ENCODE measurements at regions not wholly inside any gene's neighbourhood (a gene's known extent, or its start where the extent isn't known, plus 50 kb on each side); places are given as distances from the start of the nearest gene placed in this dataset.

DNA sequence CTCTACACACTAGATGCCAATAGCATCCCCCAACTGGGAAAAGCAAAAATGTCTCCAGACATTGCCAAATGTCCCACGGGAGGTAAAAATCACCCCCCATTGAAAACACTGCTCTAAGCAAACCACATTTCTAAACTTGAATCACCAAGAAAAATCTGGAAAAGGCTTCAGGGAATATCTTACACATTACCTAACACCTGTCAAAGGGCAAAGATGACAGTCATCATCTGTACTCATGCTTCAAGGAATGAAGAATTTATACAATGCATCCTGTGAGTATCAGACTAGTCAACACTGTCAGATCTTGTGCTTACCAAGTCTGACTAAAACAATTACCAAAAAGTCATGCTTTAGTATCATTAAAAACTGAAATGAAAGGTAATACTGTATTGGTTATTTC is 161.6 kb upstream of the SOX5 start:
- intact Hi-C loops (cut with micrococcal nuclease): no loop called here

DNA sequence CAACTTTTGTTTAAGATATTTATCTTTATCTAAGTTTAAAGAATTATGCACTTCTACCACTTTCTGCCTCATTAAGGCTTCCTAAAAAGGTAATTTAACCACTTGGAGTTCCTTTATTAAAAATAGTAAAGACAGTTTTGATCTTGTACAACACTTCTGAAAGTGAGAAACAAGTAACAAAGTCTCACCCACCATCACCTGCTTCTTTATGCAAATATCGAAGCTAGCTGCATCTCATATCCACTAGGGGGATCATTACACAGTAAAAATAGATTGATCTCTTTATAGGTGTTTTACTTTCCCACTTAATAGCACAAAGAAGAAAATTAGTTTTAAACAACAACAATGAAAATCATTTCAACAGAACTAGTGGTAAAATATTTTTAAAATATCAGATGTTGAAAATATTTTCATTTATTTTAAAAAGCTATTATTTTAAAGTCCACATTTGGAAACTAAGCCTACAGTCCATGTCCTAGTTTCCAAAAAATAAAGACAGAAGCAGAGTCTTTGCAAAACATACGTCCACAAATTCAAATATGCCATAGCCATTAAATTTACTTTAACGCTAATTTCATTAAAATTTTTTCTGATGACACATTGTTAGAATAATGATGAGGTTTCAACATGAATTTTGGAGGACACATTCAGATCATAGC is 160.0 kb upstream of the SOX5 start:
- intact Hi-C loops (cut with micrococcal nuclease): loop anchor here (1.0 kb wide), 1 partner anchor 669 kb away; no protein-coding TSS in a partner anchor

DNA sequence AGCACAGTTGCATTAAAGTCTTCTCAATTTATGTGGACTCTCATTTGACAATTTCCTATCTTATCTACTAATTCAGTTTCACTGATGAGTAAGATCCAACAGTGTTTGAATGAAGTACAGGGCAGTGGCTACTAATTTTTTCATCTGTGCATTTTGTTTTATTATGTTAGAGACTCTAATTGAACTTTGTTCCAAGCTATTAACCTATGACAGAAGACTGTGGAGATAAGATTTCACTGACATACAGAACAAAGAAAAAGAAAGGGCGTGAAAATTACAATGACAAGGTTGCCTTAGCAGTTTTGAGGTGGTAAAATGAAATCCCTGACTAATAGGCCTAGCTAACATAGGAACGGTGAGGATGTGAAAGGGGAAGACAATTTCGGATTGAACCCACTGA is 153.2 kb upstream of the SOX5 start:
- intact Hi-C loops (cut with micrococcal nuclease): no loop called here

DNA sequence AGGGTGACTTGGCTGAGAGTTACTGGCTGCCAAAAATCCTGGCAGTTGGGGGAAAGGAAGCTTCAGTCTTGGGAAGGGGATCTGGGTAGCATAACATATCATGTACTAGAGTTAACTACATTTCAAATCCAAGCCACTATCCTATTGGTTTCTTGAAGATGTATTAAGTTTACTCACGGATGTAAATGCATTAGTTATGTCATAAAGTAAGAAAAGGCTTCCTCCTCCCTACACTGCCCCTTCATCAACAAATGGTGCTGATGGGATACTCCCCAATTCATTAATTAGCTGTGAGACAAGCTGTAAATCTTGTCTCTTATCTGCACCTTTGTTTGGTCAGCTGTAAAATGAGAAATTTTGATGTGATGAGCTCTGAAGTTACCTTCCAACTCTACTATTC is 150.1 kb upstream of the SOX5 start:
- intact Hi-C loops (cut with micrococcal nuclease): no loop called here

DNA sequence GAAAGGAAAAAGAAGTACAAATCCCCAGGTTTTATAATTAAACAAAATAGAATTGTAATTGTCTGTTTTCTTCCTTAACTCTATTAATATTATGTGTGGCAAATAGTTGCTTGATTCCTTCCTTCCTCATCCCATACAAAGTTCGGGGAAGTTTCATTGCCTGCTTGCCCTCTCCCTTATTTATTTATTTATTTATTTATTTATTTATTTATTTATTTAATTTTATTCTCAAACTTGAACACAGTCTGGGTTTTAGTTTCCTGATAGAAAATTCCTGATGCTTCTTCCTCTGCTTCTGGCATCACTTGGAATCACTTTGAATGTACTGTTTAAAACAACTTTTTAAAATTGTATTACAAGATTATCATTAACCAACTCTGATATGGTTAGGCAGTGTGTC is 145.8 kb upstream of the SOX5 start:
- intact Hi-C loops (cut with micrococcal nuclease): no loop called here

DNA sequence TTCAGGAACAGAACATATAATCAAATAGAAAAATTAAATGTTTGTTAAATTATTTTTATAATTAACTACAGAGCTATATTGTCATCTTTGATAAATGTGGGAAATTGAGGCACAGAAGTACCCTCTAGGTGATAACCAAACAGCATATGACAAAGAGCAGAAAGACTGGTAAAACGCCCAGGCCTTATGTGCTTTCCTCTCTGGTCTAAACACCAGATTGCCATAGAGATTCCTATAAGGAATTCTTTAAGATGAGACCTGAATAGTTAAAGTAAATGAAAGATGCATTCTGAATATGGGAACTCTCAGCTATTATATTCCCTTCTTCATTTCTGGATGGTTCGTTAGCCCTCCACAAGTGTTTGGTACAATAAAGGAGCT is 140.0 kb upstream of the SOX5 start:
- intact Hi-C loops (cut with micrococcal nuclease): no loop called here

DNA sequence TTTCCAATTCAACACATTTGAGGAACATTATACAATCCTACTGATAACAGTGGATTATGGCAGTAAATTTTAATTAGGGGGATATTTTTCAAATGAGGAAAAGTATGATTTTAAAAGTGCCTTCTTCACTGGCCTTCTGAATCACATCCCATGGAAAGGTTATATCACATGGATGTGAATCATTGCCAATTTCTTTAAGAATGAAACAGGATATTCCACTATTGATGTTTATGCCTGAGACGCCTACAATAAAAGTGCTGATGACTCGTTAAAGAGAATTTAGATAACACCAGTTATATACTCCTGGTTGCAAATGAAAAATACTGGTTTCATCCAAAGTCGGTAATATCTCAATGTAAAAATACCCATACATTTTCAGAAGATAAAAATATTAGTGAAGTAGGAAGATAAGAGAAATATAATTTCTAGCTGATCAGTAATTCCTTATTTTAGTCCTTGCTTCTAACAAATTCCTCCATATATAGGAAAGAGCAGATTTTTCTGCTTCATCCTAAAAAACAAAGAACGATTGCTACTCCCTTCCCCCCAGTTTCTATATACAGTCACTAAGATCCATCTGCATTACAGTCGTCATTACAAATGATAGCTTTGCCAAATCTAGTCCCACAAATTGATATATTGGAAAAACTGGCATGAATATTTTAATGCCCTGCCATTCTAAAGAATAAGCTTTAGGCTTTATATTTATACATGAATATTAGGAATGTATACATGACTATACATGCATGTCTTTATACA is 139.5 kb upstream of the SOX5 start:
- intact Hi-C loops (cut with micrococcal nuclease): no loop called here

DNA sequence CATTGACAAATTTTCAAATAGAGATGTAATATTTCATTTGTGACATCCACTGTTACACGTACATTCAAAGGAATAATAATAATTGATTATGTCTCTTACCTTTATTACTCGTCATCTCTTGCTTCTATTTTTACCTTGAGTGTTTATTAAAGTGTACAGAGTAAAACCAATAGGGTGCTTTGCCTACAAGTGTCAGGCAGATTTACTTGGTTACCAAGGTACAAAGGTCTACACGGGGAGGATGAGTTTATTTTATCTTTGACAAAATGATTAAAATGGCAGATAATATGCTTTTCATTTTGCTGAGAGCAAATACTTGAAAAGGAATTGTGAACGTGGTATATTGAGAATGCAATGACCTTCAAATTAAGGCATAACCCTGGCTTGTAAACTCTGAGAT is 137.8 kb upstream of the SOX5 start:
- intact Hi-C loops (cut with micrococcal nuclease): no loop called here

DNA sequence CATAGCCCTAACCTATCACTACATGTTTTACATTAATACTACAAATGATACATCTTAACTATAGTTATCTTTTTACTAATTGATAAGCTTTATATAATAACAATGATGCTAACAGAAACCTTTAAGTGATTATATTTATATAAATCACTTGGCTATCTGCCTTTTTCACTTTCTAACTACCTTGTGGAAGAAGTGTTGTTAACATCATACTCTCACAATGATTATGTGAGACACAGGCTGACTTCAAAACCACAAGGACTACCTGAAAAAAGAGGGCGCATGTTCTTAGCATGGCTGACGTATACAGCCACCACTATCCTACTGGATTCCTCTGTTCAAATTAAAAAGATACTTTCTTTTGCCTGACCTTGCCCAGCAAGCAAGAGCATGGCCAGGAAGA is 135.3 kb upstream of the SOX5 start:
- intact Hi-C loops (cut with micrococcal nuclease): no loop called here

DNA sequence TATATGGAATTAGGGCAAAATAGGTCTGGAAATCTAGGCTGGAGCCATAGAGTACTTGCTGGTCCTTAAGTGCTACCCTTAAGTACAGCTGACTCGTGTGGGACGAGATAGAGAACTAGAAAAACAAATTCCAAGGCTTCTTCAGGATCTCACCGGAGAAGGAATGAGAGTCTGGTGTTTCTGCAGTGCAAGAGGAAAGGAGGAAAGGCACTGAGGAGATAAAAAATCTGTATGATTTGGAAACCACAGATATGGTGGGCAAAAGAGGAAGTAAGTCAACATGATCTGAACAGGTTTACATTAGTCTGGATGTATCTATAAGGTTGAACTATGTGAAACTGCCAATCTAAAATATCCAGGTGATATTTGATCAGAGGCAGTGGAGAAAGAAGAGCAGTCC is 134.4 kb upstream of the SOX5 start:
- intact Hi-C loops (cut with micrococcal nuclease): no loop called here

DNA sequence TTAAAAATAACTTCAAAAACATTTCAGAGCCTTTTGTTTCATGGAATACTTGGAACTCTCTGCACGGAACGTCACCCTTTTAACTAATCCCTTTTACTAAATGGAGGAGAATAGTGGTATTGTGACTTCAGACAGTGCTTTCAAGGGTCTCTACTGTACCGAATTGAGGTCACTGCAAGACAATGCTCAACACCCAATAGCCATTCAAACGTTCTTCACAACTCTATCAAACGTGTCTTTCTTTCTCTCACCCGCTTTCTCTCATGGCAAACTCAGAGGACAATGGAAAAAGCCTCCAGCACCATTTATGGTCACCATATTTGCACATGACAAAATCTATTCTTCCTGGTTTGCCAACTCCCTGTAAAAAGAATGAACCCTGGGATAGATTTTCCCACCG is 132.1 kb upstream of the SOX5 start:
- intact Hi-C loops (cut with micrococcal nuclease): no loop called here

DNA sequence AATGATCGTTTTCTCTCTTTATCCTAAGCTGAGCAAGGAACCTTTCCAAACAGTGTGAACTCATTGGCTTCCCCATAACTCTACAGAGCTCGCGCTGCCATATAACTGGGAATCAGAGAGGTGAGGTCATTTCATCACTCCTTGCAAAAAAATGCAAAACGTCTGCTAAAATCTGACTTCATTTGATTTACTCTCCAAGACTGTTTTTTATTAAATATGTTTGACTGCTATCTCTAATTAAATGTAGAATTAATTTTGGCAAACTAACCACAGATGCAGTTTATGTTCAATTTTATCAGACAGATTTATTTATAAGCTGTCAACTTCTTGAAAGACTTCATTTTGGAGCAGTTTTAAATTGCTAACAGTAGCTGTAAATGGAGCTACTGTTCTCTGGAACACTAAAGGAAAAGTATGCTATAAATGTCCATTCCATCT is 131.6 kb upstream of the SOX5 start:
- intact Hi-C loops (cut with micrococcal nuclease): no loop called here

DNA sequence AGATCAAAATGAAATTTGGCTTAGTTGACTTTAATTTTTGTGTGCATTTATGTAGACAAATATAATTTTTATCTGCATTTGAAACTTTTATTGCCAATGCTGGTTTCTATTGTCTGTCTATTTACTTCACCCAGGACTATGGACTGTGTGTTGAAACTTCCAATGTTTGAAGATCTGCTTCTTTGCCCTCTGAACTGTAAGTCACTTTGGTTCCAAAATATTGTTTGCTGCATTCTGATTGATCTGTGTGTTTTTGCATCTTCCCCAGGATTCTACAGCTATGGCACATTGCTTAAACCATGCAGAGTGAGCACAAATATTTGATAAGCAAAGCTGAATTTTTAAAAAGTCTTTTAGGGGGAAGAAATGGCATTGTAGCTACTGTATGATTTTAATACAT is 131.0 kb upstream of the SOX5 start:
- intact Hi-C loops (cut with micrococcal nuclease): no loop called here

DNA sequence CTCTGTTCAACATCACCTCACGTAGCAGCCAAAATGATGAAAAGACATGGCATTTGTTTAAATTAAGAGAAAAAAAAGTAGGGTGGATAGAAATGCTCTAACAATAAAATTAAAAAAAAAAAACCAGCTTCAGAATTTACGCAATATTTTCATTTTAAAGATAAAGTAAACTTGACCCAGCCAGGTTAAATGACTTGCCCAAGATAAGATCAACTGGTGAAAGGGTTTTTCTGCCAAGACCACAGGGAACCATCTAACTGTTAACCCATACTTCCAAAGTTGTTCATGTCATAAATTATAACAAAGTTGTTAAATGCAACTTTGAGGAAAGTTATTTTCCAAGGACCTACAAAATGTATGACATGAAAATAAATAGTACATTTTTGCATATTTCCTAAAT is 129.6 kb upstream of the SOX5 start:
- intact Hi-C loops (cut with micrococcal nuclease): no loop called here

DNA sequence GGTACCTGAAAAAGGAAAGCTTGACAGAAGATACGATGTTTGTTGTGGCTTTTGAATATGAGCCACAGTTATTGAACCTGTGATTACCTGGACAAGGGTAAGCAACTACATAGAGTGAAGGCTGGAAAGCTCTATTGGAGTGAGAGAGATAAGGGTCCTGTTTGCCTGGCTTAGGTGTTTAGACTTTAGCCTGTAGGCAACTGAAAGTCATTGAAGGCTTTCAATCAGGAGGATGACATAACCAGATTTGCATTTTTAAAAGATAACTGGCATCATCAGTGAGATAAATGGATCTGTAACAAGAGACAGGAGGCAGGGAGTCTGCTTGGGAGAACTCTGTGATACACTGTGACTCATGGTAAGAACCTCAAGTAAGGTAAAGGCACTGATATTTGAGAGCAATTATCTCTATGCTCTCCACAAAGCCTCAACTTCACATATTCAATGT is 128.9 kb upstream of the SOX5 start:
- intact Hi-C loops (cut with micrococcal nuclease): no loop called here

DNA sequence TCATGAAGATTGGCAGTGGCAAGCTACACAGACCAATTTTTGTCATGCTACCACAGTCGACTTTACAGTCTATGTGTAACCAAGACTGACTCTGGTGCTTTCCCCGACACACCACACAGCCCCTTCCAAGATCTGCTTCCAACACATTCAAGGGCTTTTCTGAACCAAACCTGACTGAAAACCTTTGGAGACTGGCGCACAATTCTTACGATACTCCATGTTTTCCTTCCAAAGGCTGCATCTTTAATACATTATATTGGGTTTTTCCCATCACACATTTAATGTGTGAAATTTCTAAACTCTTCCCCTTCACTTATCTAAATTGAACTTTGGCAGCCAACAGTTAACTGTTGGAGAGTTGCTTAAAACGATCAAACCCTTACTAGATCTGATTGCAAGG is 127.7 kb upstream of the SOX5 start:
- intact Hi-C loops (cut with micrococcal nuclease): no loop called here

DNA sequence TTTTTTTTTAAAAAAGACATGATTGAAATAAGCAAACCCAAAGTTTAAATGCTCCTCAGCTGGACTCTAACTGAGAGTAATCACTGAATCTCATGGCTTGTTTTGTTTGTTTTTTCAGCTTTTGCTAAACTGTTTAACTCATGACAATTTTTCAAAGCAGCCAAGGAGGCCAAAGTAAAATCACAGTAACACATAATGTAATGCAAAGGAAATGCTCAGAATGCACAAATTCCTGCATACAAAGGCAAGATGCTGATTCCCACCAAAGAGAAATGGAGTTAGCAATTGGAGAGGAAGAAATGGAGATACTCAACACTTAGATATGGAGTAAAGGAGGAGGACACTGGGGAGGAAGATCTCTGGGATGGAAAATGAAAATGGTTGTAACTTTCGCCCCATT is 126.2 kb upstream of the SOX5 start:
- intact Hi-C loops (cut with micrococcal nuclease): no loop called here

DNA sequence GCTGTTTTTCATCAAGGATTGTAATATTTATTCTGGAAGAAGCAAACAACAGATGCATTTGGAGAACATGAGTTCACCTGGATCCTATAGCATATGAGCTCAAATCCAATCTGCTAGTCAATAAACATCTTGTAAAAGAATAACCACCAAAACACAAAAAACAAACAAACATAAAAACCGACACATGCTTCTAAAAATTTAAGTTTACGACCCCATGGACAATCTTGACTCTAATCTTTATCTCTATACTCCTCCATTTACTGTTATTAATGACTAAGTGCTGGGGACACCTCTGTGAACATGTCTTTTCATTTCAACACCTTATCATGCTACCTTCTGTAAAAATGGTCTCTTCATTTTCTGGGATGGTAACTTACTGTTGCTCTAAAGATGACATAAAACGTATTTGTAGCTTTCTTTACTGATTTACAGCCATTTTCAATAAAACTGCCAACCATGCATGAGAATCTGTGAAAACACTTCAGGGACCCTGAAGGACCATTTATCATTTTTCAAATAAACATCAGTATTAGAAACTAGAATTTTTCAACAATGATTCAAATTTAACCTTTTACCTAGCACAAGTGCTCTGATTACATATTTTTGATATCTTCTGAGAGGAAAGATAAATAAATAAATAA is 123.8 kb upstream of the SOX5 start:
- intact Hi-C loops (cut with micrococcal nuclease): no loop called here

DNA sequence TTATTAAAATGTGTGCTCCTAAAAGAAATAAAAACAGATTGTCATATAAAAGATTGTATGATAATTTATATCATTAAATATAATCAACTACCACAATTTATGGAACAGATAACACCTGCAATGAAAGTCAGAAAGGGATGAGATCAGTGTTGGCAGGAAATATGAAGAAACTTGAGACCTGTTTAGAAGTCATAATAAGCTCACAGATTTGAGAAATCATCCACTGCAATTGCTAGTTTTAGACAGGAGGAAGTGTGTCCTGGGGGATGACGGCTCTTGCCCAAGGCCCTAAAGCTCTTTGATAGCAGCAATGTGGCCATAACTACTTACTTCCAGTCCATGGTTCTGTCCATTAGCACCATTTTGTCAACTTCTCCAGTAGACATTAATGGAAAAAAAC is 122.8 kb upstream of the SOX5 start:
- intact Hi-C loops (cut with micrococcal nuclease): no loop called here

DNA sequence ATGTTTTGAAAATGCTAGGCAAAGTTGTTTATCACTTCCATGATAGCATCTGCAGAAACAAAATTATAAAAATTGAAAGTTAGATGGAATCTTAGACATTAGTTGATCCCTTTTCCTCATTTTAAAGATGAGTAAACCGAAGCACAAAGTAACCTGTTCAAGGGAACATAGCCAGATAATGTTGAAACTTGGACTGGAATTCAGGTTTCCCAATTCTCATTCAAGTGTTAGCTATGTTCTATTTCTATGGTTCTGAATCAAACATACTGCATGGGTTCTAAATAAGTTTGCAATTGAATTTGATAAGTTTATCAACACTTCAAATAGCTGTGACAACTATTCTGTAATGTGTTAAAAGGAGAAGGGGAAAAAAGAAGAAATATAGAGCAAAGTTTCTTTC is 122.4 kb upstream of the SOX5 start:
- intact Hi-C loops (cut with micrococcal nuclease): no loop called here

DNA sequence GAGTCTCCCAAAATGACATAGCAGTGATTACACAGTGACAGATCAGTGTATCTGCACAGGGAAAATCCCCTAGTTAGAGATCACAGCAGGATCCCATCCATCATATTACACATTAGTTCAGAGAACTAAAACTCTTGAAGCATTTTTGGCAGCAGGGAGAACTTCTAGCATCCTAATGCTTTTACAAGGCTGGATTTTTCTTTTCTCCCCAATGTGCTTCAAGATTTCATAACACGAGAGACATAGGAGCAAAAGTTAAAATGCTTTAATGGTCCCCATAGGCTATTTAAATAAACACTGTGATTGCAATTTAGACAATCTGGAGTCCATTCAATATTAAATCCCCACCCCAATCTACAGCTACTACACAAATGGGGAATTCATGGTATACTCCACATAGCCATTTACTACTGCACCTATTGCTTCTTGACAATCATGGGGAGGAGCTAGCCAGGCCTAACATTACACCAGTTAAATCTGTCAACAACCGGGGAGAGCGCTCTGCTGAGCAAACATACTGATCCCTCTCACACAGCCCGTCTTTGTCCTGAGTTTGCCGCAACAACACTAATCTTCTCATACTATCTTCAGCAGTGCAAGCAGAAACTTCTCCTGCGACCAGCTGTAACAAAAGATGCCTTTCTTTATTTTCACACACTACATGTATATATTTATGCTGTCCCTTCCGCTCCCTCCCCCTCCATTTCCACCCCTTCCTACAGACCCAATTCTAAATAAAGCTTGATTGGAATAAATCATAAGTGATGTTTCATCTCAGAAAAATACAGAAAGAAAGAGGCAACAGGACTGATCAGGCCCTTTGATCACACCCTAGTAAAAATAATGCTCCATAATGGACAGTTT is 120.3 kb upstream of the SOX5 start:
- intact Hi-C loops (cut with micrococcal nuclease): no loop called here

DNA sequence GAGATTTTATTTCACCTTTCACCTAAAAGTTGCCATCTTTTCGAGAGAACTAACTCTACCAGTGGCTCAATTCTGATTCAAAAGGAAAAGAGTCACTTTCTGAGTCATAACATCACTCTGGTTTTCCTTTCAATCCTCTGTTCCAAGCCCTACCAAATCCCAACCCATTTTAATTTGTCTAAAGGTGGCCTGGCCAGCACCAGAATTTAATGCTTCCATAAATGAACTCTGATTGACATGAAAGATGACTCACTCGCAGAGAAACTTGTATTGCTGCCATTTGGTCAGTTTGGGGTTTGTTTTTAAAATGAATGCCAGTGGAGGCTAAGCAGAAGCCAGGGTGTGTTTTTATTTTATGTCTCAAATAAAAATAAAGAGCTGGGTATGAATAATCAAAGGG is 117.4 kb upstream of the SOX5 start:
- intact Hi-C loops (cut with micrococcal nuclease): no loop called here
